Brain microvascular endothelial cell (primary cell): ENCODE measurements at regions not wholly inside any gene's neighbourhood (a gene's known extent, or its start where the extent isn't known, plus 50 kb on each side); places are given as distances from the start of the nearest gene placed in this dataset.
"Not testable (repeated sequence)": the region's sequence is repeated elsewhere in the genome, so short reads cannot be mapped to it uniquely, and the experiment has no call there.

Experiments used
- DNase-seq: peaks from one replicate; pipeline ENCODE4 v3.0.0-alpha.2; 2020
- H3K27ac ChIP-seq: fragments of 250-450 bp; sonication (Bioruptor Pico); 2 replicates; pipeline ENCODE4 v1.5.1; 2020; ENCODE audit warnings: mild to moderate bottlenecking, moderate library complexity
- H3K27me3 ChIP-seq: fragments of 250-450 bp; sonication (Bioruptor Pico); replicated peaks from 2 replicates; pipeline ENCODE4 v1.5.1; 2020; ENCODE audit warnings: mild to moderate bottlenecking
- H3K36me3 ChIP-seq: fragments of 250-450 bp; sonication (Bioruptor Pico); replicated peaks from 2 replicates; pipeline ENCODE4 v1.5.1; 2020; ENCODE audit warnings: mild to moderate bottlenecking
- H3K4me3 ChIP-seq: 2 replicates; pipeline ENCODE4 v1.5.1; 2011; ENCODE audit warnings: low read depth, mild to moderate bottlenecking, control low read depth, low read length, moderate library complexity
- in situ Hi-C: cut with HindIII; loops from 2 replicates; pipeline ENCODE4 v1.10.0; 2017; ENCODE audit warnings: low sequenced_read_pairs, low pct_ligation_motif_present

DNA sequence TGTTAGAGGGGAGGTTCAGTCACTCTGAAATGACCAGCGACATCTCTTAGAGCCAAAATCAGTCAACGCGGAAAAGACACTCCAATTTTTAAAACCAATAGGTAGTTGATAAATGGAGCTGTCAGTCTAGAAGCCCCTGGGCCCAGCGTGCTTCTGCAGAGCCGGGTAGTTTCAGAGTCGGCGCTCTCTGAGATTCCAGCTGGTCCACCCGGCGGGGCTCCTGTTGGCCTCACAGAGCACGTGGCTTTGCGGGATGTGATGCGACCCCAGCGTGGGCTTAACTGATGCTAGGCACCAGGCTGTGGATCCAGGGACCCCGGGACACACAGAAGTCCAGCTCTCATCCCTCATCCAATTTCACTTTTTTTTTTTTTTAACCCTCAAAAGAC lies 245.9 kb downstream of the BCL2L11 start:
- H3K36me3 ChIP-seq, in situ Hi-C loops, H3K4me3 ChIP-seq, H3K27ac ChIP-seq, DNase-seq, H3K27me3 ChIP-seq: not testable (repeated sequence)

DNA sequence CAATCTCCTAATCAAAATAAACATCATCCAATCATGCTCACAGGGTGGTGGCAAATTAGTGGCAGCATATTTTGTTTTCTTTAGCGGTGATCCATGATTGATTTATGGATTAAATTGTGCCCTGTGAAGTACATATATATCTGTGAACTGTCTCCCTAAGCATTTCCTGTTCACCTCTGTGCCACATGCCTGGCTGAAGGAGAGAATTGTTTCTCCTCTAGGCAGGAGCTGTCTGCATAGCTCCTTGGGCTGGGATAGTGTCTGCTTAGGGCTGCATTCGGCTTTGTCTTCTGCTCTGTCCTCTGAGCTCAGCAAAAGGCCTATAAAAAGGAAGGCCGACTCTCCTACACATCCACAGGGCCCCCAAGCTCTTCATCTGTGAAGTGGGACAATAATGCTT lies 246.4 kb downstream of the BCL2L11 start:
- H3K27ac ChIP-seq, in situ Hi-C loops, H3K4me3 ChIP-seq, DNase-seq, H3K27me3 ChIP-seq, H3K36me3 ChIP-seq: not testable (repeated sequence)

DNA sequence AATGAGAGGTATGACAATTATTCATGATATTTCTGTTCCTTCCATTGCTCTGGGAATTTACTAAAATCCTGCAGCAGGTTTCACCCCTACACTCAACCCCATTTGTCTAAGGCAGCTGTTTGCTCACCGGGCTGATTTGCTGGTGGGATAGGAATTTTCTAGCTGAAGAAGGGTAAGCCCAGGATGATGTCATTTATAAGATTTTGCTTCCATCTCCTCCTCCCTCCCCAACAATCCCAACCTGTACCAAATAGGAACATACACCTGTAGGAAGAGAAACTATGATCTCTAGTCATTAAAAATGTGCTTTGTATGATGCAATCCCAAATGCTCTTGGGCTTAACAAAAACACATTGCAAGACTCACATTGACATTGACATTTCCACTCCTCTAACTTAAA lies 247.2 kb downstream of the BCL2L11 start:
- H3K4me3 ChIP-seq, H3K27me3 ChIP-seq, DNase-seq, H3K27ac ChIP-seq, H3K36me3 ChIP-seq, in situ Hi-C loops: not testable (repeated sequence)

DNA sequence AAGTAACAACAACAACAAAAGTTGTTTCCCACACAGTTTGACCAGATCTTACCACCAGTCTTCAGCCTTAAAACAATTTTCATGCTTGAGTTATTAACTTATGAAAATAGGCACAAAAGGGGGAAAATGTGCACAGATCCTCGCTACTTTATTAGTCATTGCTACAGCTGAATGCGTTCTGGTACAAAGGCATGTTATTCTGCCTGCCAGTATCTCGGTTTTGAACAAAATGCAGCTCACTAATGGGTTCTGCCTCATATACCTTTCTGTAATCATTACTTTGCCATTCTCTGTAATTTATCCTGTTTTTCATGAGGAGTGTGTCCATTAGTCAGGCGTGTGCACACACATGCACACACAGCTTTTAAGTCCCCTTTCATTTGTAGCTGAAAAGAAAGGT lies 247.6 kb downstream of the BCL2L11 start:
- H3K36me3 ChIP-seq, H3K27me3 ChIP-seq, H3K4me3 ChIP-seq, DNase-seq, H3K27ac ChIP-seq, in situ Hi-C loops: not testable (repeated sequence)

DNA sequence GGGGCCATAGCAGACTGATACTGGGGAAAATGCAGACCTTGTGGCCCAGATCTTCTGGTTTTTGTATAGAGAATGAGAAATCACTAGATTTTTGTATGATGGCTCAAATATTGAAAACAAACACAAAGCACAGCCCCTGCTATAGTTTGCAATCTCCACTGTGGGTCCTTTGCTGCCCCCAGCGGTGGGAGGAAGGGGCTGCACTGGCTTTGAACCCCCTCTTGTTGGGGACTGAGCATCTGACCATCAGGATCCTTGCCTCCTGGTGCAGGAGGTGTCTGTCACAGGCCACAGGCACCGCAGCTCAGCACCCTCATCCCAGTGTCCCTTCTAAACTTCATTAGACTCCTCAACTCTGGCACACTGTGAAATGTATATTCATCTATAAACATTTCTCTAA lies 252.3 kb downstream of the BCL2L11 start:
- H3K27ac ChIP-seq, H3K4me3 ChIP-seq, H3K27me3 ChIP-seq, DNase-seq, in situ Hi-C loops, H3K36me3 ChIP-seq: not testable (repeated sequence)

DNA sequence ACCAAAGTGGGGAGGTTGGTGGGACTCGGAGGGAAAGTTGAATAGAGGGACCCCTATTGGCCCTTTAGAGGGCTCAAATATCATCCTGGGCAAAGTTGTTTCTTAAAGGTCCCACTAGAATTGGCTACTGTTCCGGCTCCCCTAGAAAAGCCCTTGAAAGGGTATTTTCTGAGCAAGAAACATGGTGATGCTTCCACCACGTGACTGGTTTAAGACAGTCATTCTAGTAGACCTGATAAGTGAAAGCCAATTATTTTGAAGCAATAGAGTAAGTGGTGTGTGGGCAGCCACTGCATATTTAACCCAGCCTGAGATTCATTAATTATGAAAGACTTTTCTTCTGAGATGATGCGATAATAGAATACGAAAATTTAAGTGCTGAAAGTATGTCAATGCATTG lies 253.3 kb downstream of the BCL2L11 start:
- in situ Hi-C loops, H3K36me3 ChIP-seq, H3K27me3 ChIP-seq, H3K4me3 ChIP-seq, DNase-seq, H3K27ac ChIP-seq: not testable (repeated sequence)

DNA sequence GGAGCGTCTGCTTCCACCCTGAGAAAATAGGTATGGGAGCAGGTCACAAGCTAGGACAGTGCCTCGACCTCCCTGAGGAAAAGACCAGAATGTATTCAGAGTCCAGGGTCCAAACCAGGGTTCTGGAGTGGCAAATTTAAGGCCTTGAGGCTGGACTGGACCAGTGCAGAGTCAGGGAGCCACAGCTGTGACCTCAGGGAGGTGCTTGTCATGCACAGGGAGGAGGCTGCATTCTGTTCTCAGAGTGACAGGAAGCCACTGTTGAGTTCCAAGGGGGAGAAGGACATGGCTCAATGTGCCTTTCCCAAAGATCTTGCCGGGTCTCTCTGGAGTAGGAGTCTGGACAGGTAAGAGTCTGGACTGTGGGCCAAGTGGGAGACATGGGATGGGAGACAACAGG lies 254.0 kb downstream of the BCL2L11 start:
- H3K36me3 ChIP-seq, H3K27ac ChIP-seq, H3K4me3 ChIP-seq, H3K27me3 ChIP-seq, DNase-seq, in situ Hi-C loops: not testable (repeated sequence)

DNA sequence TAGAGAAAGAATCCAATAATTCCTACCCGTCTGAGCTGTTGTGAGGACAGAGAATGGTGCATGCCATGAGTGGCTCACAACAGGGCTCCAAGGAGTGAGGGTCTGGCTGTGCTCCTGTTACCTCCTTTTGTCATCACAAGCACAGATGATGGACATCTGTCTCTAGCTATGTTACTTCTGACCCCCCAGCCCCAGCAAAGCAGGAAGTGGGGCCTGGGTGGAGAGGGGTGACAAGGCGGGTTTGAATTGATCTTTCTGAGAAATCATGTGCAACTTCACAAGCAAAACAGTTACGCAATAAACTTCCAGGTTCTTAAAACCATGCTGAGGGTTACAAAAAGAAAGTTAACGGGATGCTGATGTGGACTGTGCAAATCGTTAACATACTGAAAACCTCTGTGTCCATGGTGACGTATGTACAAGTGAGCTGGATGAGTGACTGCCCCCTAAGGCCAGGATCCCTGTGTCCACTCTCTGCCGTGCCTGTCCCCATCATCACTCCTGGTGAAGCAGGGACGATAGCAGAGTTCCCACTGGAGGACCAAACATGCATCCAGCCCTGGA lies 254.7 kb downstream of the BCL2L11 start:
- in situ Hi-C loops, H3K36me3 ChIP-seq, H3K27me3 ChIP-seq, DNase-seq, H3K27ac ChIP-seq, H3K4me3 ChIP-seq: not testable (repeated sequence)

DNA sequence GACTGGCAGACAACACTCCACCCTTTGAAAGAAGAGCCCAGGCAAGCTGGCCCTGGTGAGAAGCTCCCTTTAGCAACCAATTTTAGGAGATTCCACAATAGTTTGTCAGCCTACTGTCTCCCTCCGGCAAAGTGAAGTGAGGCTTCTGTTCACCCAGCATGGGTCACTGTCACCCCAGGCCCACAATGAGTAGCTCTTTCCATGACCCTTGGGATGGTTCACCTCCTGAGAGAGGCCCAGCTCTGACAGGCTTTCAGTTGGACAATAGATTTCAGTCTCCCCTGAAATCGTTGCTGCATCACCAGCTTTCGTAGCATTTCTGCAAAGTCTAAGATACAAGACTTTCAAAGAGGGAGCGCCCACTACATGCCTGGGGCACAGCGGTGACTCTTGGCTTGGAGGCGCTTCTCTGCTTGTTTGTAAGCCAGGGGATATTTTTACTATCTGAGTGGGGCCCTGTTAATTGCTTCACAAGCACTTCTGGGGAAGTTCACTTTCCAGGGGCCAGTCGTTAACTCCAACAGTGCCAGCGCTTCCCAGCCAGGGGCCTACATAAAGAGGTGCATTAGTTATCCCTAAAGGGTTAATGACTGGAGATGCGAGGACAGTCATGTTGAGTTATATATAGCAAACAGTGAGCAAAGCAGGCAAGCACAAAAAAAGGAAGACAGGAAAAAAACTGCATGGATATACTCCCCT lies 255.7 kb downstream of the BCL2L11 start:
- DNase-seq, H3K36me3 ChIP-seq, H3K4me3 ChIP-seq, H3K27me3 ChIP-seq, H3K27ac ChIP-seq, in situ Hi-C loops: not testable (repeated sequence)

DNA sequence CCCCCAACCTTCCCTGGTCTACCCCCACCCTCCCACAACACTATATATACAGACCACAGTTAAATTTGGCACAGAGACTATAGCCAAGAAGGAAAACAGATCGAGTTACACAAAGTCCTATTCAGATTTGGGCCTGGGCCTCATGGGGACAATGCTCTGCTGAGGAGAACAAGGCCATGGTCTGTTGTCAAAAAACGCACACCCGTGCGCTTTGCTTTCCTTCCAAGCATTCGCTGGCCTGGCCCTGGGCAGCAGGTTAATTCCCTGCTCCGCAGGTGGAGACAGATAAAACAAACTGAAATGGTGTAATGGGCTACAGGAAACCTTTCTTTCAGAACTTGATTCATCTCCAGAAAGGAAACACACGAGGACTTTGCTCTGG lies 256.2 kb downstream of the BCL2L11 start:
- in situ Hi-C loops, H3K27ac ChIP-seq, H3K4me3 ChIP-seq, DNase-seq, H3K36me3 ChIP-seq, H3K27me3 ChIP-seq: not testable (repeated sequence)

DNA sequence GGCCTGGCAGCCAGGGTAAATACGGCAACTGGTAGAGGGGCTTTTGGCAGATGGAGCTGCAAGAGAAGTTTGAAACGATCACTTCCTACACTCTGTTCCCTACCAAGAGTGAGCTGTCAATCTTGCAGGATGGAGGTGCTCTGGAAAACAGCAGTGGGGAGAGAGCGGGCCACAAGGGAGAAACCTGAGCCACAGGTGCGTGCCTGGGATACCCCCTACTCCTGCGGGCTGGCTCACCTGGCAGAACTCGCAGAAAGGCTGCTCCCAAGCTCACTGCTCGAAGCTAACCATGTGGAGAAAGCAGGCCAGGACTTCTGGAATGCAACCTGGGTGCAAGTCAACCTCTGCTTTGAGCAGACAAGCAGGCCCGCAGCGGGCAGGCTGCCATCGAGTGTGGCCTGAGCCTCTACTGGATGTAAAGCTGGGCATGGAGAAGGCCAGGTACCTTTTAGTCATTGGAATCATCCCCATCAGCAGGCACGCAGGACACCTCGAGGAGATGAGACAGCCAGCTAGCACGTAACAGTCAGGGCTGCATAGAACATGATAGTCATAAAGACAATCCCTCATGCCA lies 256.8 kb downstream of the BCL2L11 start:
- H3K27ac ChIP-seq, in situ Hi-C loops, DNase-seq, H3K36me3 ChIP-seq, H3K4me3 ChIP-seq, H3K27me3 ChIP-seq: not testable (repeated sequence)

DNA sequence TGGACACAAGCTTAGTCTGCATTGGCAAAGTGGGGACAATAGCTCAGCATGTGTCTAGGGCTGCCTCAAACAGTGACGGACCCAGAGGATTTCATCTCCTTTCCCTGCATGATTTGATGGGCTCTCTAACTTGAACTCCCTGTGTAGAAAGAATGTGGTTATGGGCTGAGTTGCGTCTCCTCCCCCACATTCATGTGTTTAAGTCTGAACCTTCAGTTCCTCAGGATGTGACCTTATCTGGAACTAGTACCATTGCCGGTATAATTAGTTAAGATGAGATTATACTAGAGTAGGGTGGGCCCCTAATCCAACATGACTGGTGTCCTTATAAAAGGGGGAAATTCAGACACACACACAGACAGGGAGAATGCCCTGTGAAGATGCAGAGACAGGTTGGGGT lies 257.6 kb downstream of the BCL2L11 start:
- H3K4me3 ChIP-seq, H3K27me3 ChIP-seq, DNase-seq, H3K36me3 ChIP-seq, in situ Hi-C loops, H3K27ac ChIP-seq: not testable (repeated sequence)

DNA sequence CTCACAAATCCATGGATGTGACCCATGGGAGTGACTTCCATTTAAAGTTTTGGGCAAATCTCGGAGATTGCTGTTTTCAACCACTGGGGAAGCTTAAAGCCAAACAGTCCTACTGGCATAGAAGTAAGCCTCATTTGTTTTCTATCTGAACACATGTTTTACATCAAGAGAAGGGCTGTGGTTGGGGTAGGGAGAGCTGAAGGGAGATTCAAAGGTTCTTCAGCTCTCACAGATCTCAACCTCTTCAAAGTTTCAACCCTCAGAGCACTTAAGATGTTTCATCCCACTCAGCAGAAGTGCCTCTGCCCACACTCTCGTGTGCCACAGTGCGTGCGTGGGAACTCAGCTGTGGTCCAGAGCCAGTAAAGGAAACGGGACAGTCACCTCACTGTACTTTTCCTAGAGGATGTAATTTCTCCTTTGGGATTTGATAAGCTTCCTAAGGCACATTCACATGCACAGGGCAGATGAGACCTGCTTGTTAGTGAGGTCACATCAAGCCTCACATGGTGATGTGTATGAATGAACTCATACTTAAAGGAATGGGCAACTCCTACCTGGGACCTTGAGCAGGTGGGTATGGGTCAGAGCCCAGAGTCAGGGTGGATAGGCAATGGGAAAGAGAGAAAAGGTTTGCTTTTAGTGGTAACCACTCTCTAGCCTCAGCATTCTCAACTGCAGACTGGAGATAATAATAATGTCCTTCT lies 260.2 kb downstream of the BCL2L11 start:
- DNase-seq, H3K36me3 ChIP-seq, H3K27me3 ChIP-seq, H3K4me3 ChIP-seq, in situ Hi-C loops, H3K27ac ChIP-seq: not testable (repeated sequence)

DNA sequence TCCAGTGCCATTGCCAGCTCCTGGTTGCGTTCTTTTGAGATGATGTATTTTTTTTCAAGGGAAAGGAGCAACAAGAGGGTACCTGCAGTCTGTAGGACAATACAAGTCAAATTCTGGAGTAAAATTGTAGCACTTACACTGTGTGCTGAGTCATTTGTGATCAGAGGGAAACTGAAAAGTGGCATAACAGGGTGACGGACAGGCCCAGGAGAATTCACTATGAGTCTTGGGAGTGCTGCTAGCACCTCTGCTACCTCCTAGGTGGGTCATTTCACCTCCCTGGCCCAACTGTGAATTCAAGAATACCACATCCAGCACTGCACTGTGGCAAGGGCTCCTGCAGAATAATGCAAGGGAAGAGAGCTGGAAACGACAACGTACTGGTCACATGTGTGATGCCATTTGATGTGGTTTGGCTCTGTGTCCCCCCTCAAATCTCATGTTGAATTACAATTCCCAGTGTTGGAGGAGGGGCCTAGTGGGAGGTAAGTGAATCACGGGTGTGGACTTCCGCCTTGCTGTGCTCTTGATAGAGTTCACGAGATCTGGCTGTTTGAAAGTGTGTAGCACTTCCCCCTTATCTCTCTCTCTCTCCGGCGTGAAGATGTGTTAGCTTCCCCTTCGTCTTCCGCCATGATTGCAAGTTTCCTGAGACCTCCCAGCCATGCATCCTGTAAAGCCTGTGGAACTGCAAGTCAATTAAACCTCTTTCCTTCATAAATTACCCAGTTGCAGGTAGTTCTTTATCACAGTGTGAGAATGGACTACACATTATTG lies 261.0 kb downstream of the BCL2L11 start:
- H3K27me3 ChIP-seq, in situ Hi-C loops, H3K36me3 ChIP-seq, H3K27ac ChIP-seq, H3K4me3 ChIP-seq, DNase-seq: not testable (repeated sequence)
